Stimulated activated CD4-positive, alpha-beta T cell treated with anti-CD3 and anti-CD28 coated beads, Interleukin-1b, Interleukin-23, amount 100 ng/mL, for 48 hours (primary cell): ENCODE measurements at regions not wholly inside any gene's neighbourhood (a gene's known extent, or its start where the extent isn't known, plus 50 kb on each side); places are given as distances from the start of the nearest gene placed in this dataset.

Experiments used
- DNase-seq: peaks from one replicate; pipeline ENCODE4 v3.0.0-alpha.2; 2020

GRCh38 chr4:45985038-45985437, 138.8 kb downstream of the GABRG1 start:
- DNase-seq = no peak

GRCh38 chr4:45971108-45971507, 152.7 kb downstream of the GABRG1 start:
- DNase-seq = no peak

- no peak for DNase-seq
Measured at GRCh38 chr4:45957353-45957752, 166.5 kb downstream of the GABRG1 start.

- no peak for DNase-seq
Measured at GRCh38 chr4:45954276-45954675, 169.6 kb downstream of the GABRG1 start.

- DNase-seq = no peak
Measured at GRCh38 chr4:45951153-45951552, 172.7 kb downstream of the GABRG1 start.

- no peak for DNase-seq
Measured at GRCh38 chr4:45946699-45947098, 177.2 kb downstream of the GABRG1 start.

GRCh38 chr4:45944000-45944399, 179.9 kb downstream of the GABRG1 start:
- DNase-seq = no peak

- DNase-seq = no peak
Measured at GRCh38 chr4:45939056-45939455, 184.8 kb downstream of the GABRG1 start.

GRCh38 chr4:45931154-45931553, 192.7 kb downstream of the GABRG1 start:
- no peak for DNase-seq

- no peak for DNase-seq
Measured at GRCh38 chr4:45927641-45928040, 196.2 kb downstream of the GABRG1 start.

- no peak for DNase-seq
Measured at GRCh38 chr4:45925809-45926208, 198.0 kb downstream of the GABRG1 start.

- no peak for DNase-seq
Measured at GRCh38 chr4:45920861-45921260, 203.0 kb downstream of the GABRG1 start.

GRCh38 chr4:45910511-45910910, 213.3 kb downstream of the GABRG1 start:
- DNase-seq = no peak

GRCh38 chr4:45897946-45898585, 225.8 kb downstream of the GABRG1 start:
- DNase-seq = no peak

- DNase-seq = no peak
Measured at GRCh38 chr4:45883421-45883820, 240.4 kb downstream of the GABRG1 start.

GRCh38 chr4:45876235-45876890, 247.5 kb downstream of the GABRG1 start:
- no peak for DNase-seq

- DNase-seq = no peak
Measured at GRCh38 chr4:45869184-45869583, 254.7 kb downstream of the GABRG1 start.

- no peak for DNase-seq
Measured at GRCh38 chr4:45865781-45866180, 258.1 kb downstream of the GABRG1 start.

GRCh38 chr4:45855857-45856256, 268.0 kb downstream of the GABRG1 start:
- DNase-seq = no peak

GRCh38 chr4:45846016-45846415, 277.8 kb downstream of the GABRG1 start:
- DNase-seq = no peak

- DNase-seq = no peak
Measured at GRCh38 chr4:45841791-45842190, 282.1 kb downstream of the GABRG1 start.

- DNase-seq = no peak
Measured at GRCh38 chr4:45831692-45832091, 292.2 kb downstream of the GABRG1 start.

GRCh38 chr4:45803994-45804393, 319.9 kb downstream of the GABRG1 start:
- DNase-seq = no peak

- DNase-seq = no peak
Measured at GRCh38 chr4:45795135-45795534, 328.7 kb downstream of the GABRG1 start.

GRCh38 chr4:45778514-45778913, 345.3 kb downstream of the GABRG1 start:
- DNase-seq = no peak
